Kidney (tissue), 13 donors: ENCODE measurements at regions not wholly inside any gene's neighbourhood (a gene's known extent, or its start where the extent isn't known, plus 50 kb on each side); places are given as distances from the start of the nearest gene placed in this dataset.
"Not testable (repeated sequence)": the region's sequence is repeated elsewhere in the genome, so short reads cannot be mapped to it uniquely, and the experiment has no call there.

ENCODE experiments used
- DNase-seq, 5 donors: peaks; one replicate each; pipeline ENCODE4 v3.0.0-alpha.2; 2013 to 2020
- FAIRE-seq: peaks from 2 replicates; lab custom pipeline; 2012; peaks lifted over from hg19 to GRCh38; lab: Jason Lieb, UNC
- H3K27ac ChIP-seq, 2 donors: one replicate each; pipeline ENCODE4 v1.7.0; 2013; ENCODE audit warnings: low read depth in 2 of 2, low read length in 2 of 2, inconsistent platforms in 1 of 2
- H3K27me3 ChIP-seq: one replicate; pipeline ENCODE4 v1.7.1; 2013; ENCODE audit warnings: low read length, inconsistent platforms; ENCODE audit not compliant: control insufficient read depth, insufficient read depth
- H3K36me3 ChIP-seq, 3 donors: one replicate each; pipeline versions ENCODE4 v1.7.0 to v1.7.1; 2013; ENCODE audit warnings: low read length in 3 of 3, control low read depth in 1 of 3, inconsistent platforms in 1 of 3; ENCODE audit not compliant: insufficient read depth in 3 of 3, control insufficient read depth in 2 of 3
- H3K4me1 ChIP-seq, 3 donors: one replicate each; pipeline versions ENCODE4 v1.7.0 to v1.7.1; 2013; ENCODE audit warnings: low read length in 3 of 3, inconsistent platforms in 1 of 3, low read depth in 1 of 3; ENCODE audit not compliant: control insufficient read depth in 2 of 3, insufficient read depth in 2 of 3
- H3K4me3 ChIP-seq, 3 donors: one replicate each; pipeline versions ENCODE4 v1.7.0 to v1.8.1; 2013; ENCODE audit warnings: low read length in 3 of 3, control low read depth in 1 of 3, inconsistent platforms in 1 of 3
- H3K9ac ChIP-seq, 3 donors: one replicate each; pipeline versions ENCODE4 v1.7.0 to v1.7.1; 2013; ENCODE audit warnings: low read length in 3 of 3, control low read depth in 1 of 3, inconsistent platforms in 1 of 3
- H3K9me3 ChIP-seq, 3 donors: one replicate each; pipeline versions ENCODE4 v1.7.0 to v1.7.1; 2013; ENCODE audit warnings: low read length in 3 of 3, control low read depth in 1 of 3, inconsistent platforms in 1 of 3; ENCODE audit not compliant: control insufficient read depth in 2 of 3, insufficient read depth in 1 of 3
- intact Hi-C: fragments of 100-400 bp; cut with DNase I; formaldehyde crosslinking; loops from one replicate; pipeline ENCODE4 v1.11.1; 2022
- TF ChIP-seq, protein P1 (sequence below): IDR thresholded peaks from 3 replicates; pipeline ENCODE4 v1.5.1; 2012; ENCODE audit warnings: mild to moderate bottlenecking, moderate library complexity, borderline replicate concordance; ENCODE audit not compliant: insufficient read depth; ENCODE audit errors: extremely low read depth
- donor health status: control.
- donor health status: control.
- donor health status: control.
- donor health status: control.
- donor health status: control.
- donor health status: DM: yes; HTN: yes; CAD: no.
- donor health status: Normal renal cell carcinoma (clear cell type).

DNA sequence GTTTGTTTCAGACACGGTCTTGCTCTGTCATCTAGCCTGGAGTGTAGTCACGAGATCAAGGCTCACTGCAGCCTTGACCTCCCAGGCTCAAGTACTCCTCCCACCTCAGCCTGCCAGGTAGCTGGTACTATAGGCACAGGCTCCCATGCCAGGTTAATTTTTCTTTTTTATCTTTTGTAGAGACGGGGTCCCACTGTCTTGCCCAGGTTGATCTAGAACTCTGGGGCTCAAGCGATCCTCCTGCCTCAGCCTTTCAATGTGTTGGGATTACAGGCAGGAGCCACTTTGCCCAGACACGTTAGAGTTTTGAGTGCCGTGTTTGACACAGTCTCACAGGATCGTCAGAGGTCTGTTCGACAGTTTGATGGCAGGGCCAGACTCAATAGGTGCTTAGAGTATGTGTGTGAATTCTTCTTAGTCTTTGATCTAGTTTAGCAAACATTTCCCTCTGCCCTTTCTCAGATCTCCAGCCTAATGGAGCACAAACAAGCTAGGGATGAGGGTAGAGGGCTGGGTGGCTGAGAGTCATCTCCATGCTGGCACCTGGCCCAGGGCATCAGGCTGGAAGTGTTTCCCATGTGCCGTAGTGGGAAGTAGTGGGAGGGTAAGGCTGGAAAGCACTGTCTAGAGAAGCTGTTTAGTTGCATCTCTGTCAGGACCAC lies 66.1 kb upstream of the DLG1 start:
- Histone ChIP-seq H3K9ac (no peak overlapping the region), H3K9me3 (no peaks in the 10 kb centered on the region), H3K27ac (no peak overlapping the region), H3K4me3 (no peak overlapping the region), H3K4me1 (no peaks in the 10 kb centered on the region), H3K36me3 (no peaks in the 10 kb centered on the region), H3K27me3 (no peaks in the 10 kb centered on the region)
- FAIRE-seq (no peak), DNase-seq (no peak)
- TF ChIP-seq, protein P1, sequence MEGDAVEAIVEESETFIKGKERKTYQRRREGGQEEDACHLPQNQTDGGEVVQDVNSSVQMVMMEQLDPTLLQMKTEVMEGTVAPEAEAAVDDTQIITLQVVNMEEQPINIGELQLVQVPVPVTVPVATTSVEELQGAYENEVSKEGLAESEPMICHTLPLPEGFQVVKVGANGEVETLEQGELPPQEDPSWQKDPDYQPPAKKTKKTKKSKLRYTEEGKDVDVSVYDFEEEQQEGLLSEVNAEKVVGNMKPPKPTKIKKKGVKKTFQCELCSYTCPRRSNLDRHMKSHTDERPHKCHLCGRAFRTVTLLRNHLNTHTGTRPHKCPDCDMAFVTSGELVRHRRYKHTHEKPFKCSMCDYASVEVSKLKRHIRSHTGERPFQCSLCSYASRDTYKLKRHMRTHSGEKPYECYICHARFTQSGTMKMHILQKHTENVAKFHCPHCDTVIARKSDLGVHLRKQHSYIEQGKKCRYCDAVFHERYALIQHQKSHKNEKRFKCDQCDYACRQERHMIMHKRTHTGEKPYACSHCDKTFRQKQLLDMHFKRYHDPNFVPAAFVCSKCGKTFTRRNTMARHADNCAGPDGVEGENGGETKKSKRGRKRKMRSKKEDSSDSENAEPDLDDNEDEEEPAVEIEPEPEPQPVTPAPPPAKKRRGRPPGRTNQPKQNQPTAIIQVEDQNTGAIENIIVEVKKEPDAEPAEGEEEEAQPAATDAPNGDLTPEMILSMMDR, result no peak
- intact Hi-C loops, result no loop called here

DNA sequence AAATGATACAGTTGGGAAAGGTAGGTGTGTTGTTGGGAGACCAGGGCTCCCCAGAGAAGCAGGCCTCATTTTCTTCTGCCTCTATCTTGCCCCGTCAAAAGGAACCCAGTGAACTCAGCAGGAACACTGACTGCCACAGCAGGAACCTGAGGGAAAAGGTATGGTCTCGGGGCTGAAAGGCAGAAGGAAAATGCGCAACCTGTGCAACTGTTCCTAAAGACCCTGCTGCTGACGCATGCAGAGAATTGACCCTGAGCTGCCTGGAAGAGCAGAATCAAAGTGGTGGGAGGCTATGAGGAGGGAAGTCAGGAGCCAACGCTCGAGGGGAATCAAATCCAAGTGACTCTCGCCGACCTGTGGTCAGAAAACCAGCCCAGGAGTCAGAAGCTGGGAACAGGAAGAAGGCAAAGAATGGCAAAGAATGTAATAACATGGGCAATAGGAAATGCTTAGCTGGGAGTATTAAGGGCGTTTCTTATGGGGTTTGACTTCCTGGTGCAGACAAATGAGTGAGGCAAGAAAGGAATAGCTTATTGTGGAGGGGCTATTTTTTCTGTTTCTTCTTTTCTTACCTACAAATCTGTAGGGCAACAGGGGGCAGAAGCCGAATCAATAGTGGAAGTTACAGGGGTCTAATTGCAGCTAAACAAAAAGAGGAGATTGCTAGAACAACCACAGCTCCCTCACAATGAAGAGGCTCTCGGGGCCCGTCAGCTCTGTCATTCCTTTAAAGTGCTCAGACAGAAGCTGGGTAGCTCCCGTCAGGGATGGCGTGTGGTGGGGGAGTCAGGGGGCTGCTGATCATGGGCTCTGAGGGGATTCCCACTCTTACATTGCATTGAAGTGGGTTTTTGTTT lies 65.4 kb upstream of the DLG1 start:
- TF ChIP-seq, protein P1, result no peak
- Histone ChIP-seq H3K36me3 (no peaks in the 10 kb centered on the region), H3K9ac (no peak overlapping the region), H3K4me1 (no peaks in the 10 kb centered on the region), H3K27ac (no peak overlapping the region), H3K4me3 (no peak overlapping the region), H3K27me3 (no peaks in the 10 kb centered on the region), H3K9me3 (no peaks in the 10 kb centered on the region)
- FAIRE-seq (no peak), DNase-seq (peak in 1 of 5 donors; percentile 25)
- intact Hi-C loops, result no loop called here

DNA sequence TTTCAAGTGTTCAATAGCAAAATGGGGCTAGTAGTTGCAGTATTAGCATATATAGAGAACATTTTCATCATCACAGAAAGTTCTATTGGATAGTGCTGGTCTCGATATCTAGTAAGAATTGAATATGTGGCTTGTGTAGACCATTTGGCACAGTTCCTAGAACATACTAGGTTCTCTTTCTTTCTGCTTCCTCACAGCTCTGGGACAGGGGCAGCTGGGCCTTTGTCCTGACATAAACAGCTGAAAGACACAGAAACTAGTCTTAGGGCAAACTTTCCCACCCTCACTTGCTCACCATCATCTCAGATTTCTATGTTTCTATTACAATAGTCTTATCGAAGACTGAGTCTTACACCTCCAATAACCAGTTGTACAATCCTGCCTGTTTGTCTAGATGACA lies 63.7 kb upstream of the DLG1 start:
- no peaks in the 10 kb centered on the region for H3K4me1 ChIP-seq
- H3K27me3 ChIP-seq, result no peaks in the 10 kb centered on the region
- H3K4me3 ChIP-seq, result no peak overlapping the region
- TF ChIP-seq, protein P1, result no peak
- no peak overlapping the region for H3K9ac ChIP-seq
- DNase-seq (no peak), FAIRE-seq (no peak)
- no peaks in the 10 kb centered on the region for H3K36me3 ChIP-seq
- intact Hi-C loops, result no loop called here
- H3K27ac ChIP-seq, result no peak overlapping the region
- H3K9me3 ChIP-seq, result no peaks in the 10 kb centered on the region

DNA sequence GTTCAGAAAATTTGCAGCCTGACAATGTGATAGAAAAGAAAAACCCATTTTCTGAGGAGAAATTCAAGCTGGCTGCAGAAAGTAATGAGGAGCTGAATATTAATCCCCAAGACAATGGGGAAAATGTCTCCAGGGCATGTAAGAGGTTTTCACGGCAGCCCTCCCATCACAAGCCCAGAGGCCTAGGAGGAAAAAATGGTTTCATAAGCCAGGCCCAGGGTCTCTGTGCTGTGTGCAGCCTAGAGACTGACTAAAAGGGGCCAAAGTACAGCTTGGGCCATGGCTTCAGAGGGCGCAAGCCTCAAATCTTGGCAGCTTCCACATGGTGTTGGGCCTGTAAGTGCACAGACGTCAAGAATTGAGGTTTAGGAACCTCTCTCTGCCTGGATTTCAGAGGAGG lies 61.7 kb upstream of the DLG1 start:
- H3K9ac ChIP-seq, H3K4me1 ChIP-seq, H3K27me3 ChIP-seq, H3K36me3 ChIP-seq, H3K9me3 ChIP-seq, DNase-seq, H3K4me3 ChIP-seq, intact Hi-C loops, FAIRE-seq, H3K27ac ChIP-seq: not testable (repeated sequence)

DNA sequence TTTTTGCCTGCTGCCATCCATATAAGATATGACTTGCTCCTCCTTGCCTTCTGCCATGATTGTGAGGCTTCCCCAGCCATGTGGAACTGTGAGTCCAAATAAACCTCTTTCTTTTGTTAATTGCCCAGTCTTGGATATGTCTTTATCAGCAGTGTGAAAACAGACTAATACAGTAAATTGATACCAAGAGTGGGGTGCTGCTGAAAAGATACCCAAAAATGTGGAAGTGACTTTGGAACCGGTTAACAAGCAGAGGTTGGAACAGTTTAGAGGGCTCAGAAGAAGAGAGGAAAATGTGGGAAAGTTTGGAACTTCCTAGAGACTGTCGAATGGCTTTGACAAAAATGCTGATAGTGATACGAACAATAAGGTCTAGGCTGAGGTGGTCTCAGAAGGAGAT lies 61.1 kb upstream of the DLG1 start:
- FAIRE-seq, intact Hi-C loops, H3K4me3 ChIP-seq, H3K4me1 ChIP-seq, DNase-seq, H3K36me3 ChIP-seq, H3K9ac ChIP-seq, H3K27ac ChIP-seq, H3K27me3 ChIP-seq, H3K9me3 ChIP-seq: not testable (repeated sequence)
